Prostate gland (tissue), 2 donors: ENCODE measurements at regions not wholly inside any gene's neighbourhood (a gene's known extent, or its start where the extent isn't known, plus 50 kb on each side); places are given as distances from the start of the nearest gene placed in this dataset.

ENCODE experiments used
- POLR2A ChIP-seq: fragments of 450-650 bp; IDR thresholded peaks from one replicate; pipeline ENCODE4 v1.6.1; 2016; ENCODE audit warnings: antibody characterized with exemption, mild to moderate bottlenecking
- TF ChIP-seq, protein P1 (sequence below), 4 experiments: fragments of 200-600 bp in 2 of 4; fragments of 450-650 bp in 2 of 4; sonication (generic) in 2 of 4; IDR thresholded peaks; 1 replicate in 3 of 4; 2 replicates in 1 of 4; pipeline ENCODE4 v1.5.1; 2016 to 2019; ENCODE audit warnings: antibody characterized with exemption in 4 of 4, mild to moderate bottlenecking in 2 of 4, moderate library complexity in 2 of 4

GRCh38 chr1:194331758-194332157, 1145.3 kb upstream of the B3GALT2 start:
- TF ChIP-seq POLR2A: no peak
- TF ChIP-seq, protein P1, sequence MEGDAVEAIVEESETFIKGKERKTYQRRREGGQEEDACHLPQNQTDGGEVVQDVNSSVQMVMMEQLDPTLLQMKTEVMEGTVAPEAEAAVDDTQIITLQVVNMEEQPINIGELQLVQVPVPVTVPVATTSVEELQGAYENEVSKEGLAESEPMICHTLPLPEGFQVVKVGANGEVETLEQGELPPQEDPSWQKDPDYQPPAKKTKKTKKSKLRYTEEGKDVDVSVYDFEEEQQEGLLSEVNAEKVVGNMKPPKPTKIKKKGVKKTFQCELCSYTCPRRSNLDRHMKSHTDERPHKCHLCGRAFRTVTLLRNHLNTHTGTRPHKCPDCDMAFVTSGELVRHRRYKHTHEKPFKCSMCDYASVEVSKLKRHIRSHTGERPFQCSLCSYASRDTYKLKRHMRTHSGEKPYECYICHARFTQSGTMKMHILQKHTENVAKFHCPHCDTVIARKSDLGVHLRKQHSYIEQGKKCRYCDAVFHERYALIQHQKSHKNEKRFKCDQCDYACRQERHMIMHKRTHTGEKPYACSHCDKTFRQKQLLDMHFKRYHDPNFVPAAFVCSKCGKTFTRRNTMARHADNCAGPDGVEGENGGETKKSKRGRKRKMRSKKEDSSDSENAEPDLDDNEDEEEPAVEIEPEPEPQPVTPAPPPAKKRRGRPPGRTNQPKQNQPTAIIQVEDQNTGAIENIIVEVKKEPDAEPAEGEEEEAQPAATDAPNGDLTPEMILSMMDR (IDR thresholded peaks at IDR 0.05): no peak
